ENCODE measurements at regions not wholly inside any gene's neighbourhood (a gene's known extent, or its start where the extent isn't known, plus 50 kb on each side); places are given as distances from the start of the nearest gene placed in this dataset.

DNA sequence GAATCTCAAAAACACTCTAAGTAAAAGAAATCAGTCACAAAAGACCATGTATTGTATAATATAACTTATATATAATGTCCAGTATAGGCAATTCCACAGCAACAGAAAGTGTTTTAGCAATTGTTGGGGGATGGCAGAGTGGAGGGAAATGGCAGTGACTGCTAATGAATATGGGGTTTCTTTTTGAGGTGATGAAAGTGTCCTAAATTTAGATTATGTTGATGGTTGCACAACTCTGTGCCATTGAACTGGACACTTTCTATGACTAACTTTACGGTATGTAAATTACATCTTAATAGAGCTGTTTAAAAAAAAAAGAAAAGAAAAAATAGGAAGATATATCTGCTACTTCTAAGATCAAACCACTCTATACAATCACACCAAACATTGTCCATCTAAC is 124.9 kb upstream of the ZNF462 start:
- Histone ChIP-seq H4K20me1 (replicated peaks in 1 of 2; ENCODE audit: control insufficient read depth in 1 of 2, insufficient read depth in 2 of 2, low read length in 2 of 2) (no peaks in the 10 kb centered on the region), H3K36me3 (ENCODE audit: control insufficient read depth in 2 of 4, insufficient read depth in 4 of 4, low read length in 3 of 4) (no peaks in the 10 kb centered on the region), H3K4me2 (ENCODE audit: insufficient read depth in 1 of 2, low read depth in 2 of 2, low read length in 2 of 2) (no peak overlapping the region), H3K79me1 (ENCODE audit: low read depth, low read length) (no peaks in the 10 kb centered on the region), H3K9ac (replicated peaks in 1 of 4; ENCODE audit: extremely low read depth in 1 of 4, low read depth in 3 of 4, low read length in 3 of 4) (no peak overlapping the region), H3K4me1 (replicated peaks in 1 of 4; ENCODE audit: control insufficient read depth in 3 of 4, insufficient read depth in 4 of 4, low read length in 3 of 4) (no peaks in the 10 kb centered on the region), H2AK5ac (ENCODE audit: low read depth, low read length) (no peak overlapping the region), H2BK12ac (ENCODE audit: low read depth, low read length) (no peak overlapping the region), H2AFZ (ENCODE audit: low read length) (no peak overlapping the region), H4K8ac (ENCODE audit: extremely low read depth, insufficient read depth, low read length) (no peak overlapping the region), H3K27me3 (replicated peaks in 1 of 4; ENCODE audit: control insufficient read depth in 3 of 4, extremely low read depth in 1 of 4, insufficient read depth in 3 of 4, low read length in 3 of 4) (no peaks in the 10 kb centered on the region), H3K23me2 (ENCODE audit: low read depth, low read length) (no peaks in the 10 kb centered on the region; the same call in 1 of the 2 replicates), H3K27ac (ENCODE audit: low read depth, low read length) (no peak overlapping the region), H2BK15ac (ENCODE audit: low read length) (no peak overlapping the region), H2BK20ac (ENCODE audit: low read length) (no peak overlapping the region), H3K56ac (replicated peaks; ENCODE audit: insufficient read length, low read depth, low read length) (no peak overlapping the region), H3K9me3 (ENCODE audit: insufficient read depth in 2 of 2, low read depth in 1 of 2, low read length in 1 of 2) (no peaks in the 10 kb centered on the region), H3K14ac (ENCODE audit: insufficient read length) (no peak overlapping the region), H3K4me3 (ENCODE audit: extremely low read depth in 1 of 4, insufficient read depth in 2 of 4, low read depth in 3 of 4, low read length in 4 of 4) (no peak overlapping the region), H4K5ac (ENCODE audit: insufficient read length, low read depth, low read length) (no peak overlapping the region), H3K4ac (replicated peaks; ENCODE audit: insufficient read length, low read depth, low read length) (no peak overlapping the region), H3K79me2 (ENCODE audit: control insufficient read depth in 1 of 2, insufficient read depth in 2 of 2, low read length in 2 of 2) (no peaks in the 10 kb centered on the region), H2BK120ac (replicated peaks; ENCODE audit: low read depth, low read length) (no peak overlapping the region), H3K18ac (ENCODE audit: extremely low read depth, low read length) (no peak overlapping the region), H4K91ac (replicated peaks; ENCODE audit: insufficient read length, low read length) (no peak overlapping the region), H2BK5ac (ENCODE audit: low read depth, low read length) (no peak overlapping the region), H3K23ac (ENCODE audit: insufficient read length) (no peak overlapping the region)
- no peak for FAIRE-seq
- WGBS, 2 experiments (ENCODE audit: extremely low coverage in 1 of 2, insufficient coverage in 1 of 2, insufficient read length in 1 of 2, insufficient replicate concordance in 2 of 2, low coverage in 1 of 2, low lambda C conversion rate in 2 of 2, missing lambda C conversion rate in 1 of 2): 86% methylated on average over 1 of the region's 1 CpG; no CpG with 5 or more reads in 1 of the 2 experiments
- DNase-seq (ENCODE audit: low read depth in 1 of 2, low spot score in 2 of 2): no peak
- ChIA-PET CTCF (ENCODE audit: partially characterized antibody) (no interaction called here), POLR2A (ENCODE audit: partially characterized antibody) (no interaction called here)
- TF ChIP-seq TCF12 (IDR thresholded peaks at IDR 0.05; ENCODE audit: low read depth, low read length) (no peak), BRCA1 (IDR thresholded peaks at IDR 0.05; ENCODE audit: low read depth, low read length) (no peak), CREB1 (IDR thresholded peaks at IDR 0.05) (no peak)
- TF ChIP-seq, protein P1, sequence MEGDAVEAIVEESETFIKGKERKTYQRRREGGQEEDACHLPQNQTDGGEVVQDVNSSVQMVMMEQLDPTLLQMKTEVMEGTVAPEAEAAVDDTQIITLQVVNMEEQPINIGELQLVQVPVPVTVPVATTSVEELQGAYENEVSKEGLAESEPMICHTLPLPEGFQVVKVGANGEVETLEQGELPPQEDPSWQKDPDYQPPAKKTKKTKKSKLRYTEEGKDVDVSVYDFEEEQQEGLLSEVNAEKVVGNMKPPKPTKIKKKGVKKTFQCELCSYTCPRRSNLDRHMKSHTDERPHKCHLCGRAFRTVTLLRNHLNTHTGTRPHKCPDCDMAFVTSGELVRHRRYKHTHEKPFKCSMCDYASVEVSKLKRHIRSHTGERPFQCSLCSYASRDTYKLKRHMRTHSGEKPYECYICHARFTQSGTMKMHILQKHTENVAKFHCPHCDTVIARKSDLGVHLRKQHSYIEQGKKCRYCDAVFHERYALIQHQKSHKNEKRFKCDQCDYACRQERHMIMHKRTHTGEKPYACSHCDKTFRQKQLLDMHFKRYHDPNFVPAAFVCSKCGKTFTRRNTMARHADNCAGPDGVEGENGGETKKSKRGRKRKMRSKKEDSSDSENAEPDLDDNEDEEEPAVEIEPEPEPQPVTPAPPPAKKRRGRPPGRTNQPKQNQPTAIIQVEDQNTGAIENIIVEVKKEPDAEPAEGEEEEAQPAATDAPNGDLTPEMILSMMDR (IDR thresholded peaks at IDR 0.05; ENCODE audit: control extremely low read depth in 1 of 3, insufficient read depth in 1 of 3, low read depth in 1 of 3, low read length in 3 of 3): no peak
- TF ChIP-seq, protein P2, sequence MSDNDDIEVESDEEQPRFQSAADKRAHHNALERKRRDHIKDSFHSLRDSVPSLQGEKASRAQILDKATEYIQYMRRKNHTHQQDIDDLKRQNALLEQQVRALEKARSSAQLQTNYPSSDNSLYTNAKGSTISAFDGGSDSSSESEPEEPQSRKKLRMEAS (IDR thresholded peaks at IDR 0.05): no peak

Data from H1 (cell line).